HPDE6-E6E7 (cell line): ENCODE measurements at regions not wholly inside any gene's neighbourhood (a gene's known extent, or its start where the extent isn't known, plus 50 kb on each side); places are given as distances from the start of the nearest gene placed in this dataset.
"Not testable (repeated sequence)": the region's sequence is repeated elsewhere in the genome, so short reads cannot be mapped to it uniquely, and the experiment has no call there.

ENCODE experiments used
- DNase-seq: peaks from one replicate; pipeline ENCODE4 v3.0.0; 2011; ENCODE audit warnings: missing footprints; ENCODE audit errors: extremely low spot score

GRCh38 chr5:177664737-177665136 lies 64.8 kb downstream of the B4GALT7 start:
- not testable (repeated sequence) for DNase-seq

- DNase-seq: not testable (repeated sequence)
These were observed 65.2 kb downstream of the B4GALT7 start for GRCh38 chr5:177665172-177665571.

GRCh38 chr5:177665960-177666359 lies 66.0 kb downstream of the B4GALT7 start:
- DNase-seq: not testable (repeated sequence)

- DNase-seq: not testable (repeated sequence)
These were observed 71.3 kb downstream of the B4GALT7 start for GRCh38 chr5:177671035-177671754.

- peak; percentile 0 for DNase-seq
These were observed 72.1 kb downstream of the B4GALT7 start for GRCh38 chr5:177671755-177672690.
